ENCODE measurements at regions not wholly inside any gene's neighbourhood (a gene's known extent, or its start where the extent isn't known, plus 50 kb on each side); places are given as distances from the start of the nearest gene placed in this dataset.

DNA sequence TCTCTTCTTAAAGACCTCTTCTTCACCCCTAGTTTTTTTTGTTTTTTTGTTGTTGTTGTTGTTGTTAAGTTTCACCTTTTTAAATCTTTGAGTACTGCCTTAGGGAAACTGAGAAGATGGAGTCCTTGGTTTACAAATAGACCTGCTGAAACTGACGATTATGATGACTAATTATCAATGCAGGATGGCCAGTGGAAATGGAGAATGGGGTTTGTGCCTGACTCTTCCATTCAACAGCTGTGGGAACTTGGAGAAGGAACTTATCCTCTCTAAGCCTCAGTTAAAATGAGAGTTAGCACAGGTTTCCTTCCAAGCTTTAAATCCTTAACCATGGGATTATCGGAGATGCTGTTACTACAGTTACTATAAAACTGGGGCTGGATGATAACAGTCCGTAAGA, 66.7 kb upstream of the PNMA1 start:
- DNase-seq = no peak

DNA sequence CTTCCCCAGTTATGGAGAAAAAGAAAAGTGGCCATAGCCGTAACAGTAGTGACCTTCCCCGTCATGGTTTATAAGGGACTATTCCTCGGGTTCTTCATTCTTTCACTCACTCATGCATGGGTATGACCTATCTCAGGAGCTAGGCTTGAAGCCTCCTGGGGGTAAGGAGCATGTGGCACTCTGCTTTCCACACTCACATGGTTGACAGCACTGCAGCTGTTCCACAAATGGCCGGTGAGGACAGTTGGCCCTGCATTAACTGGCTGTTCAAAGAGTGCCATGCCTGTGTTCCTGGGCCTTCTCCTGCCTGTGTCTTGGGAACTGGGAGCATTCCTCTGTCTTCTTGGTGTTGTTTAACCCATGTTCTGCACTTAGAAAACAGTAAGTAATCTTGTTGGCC, 66.2 kb upstream of the PNMA1 start:
- no peak for DNase-seq

DNA sequence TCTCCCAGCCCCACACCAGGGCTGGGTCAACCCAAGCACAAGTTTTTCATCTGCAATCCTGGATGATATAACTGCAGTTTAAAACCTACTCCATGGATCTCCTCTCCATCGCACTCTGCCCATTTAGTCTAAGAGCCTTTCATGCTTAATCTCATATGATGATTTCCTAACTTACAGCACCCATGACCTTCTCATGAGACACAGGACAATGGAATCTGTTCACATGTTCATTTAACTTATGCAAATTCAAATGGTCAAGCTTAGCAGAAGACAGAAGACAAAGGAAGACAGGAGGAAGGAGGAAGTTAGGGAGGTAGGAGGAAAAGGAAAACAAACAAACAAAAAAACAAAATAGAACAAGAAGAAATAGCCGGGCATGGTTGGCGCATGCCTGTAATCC, 64.6 kb upstream of the PNMA1 start:
- no peak for DNase-seq

GRCh38 chr14:73777420-73777819, 63.2 kb upstream of the PNMA1 start:
- peak; percentile 56 for DNase-seq

DNA sequence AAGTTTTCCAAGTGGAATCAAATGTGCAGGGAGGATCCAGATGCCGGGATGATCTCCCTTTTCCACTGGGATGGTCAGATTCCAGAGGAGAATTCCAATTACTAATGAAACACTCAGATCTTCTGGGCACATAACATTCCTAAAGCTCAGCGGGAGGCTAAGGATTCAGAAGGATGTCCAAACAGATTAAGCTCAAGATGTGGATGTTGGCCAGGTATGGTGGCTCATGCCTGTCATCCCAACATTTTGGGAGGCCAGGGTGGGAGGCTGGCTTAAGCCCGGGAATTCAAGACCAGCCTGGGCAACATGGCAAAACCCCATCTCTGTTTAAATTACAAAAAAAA, 62.0 kb upstream of the PNMA1 start:
- no peak for DNase-seq

GRCh38 chr14:73775339-73776193, 61.4 kb upstream of the PNMA1 start:
- peak; percentile 11 for DNase-seq

DNA sequence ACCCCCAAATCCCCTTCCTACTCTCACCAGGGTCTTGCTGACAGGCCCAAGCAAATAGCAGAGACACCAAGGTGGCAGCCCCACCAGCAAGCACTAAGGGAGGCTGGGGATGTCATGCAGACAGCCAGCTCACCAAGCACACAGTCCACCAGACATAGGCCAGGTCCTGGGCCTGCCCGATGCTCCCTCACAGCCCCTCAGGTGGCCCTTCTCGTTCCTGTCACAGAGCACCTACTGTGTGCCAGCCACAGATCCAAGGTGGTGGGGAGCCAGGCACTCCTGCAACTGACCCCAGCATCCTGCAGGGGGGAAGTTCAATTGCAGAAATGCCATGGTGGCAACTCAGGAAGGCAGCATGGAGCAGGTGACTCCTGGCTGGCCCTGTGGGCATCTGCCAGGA, 60.5 kb upstream of the PNMA1 start:
- no peak for DNase-seq

DNA sequence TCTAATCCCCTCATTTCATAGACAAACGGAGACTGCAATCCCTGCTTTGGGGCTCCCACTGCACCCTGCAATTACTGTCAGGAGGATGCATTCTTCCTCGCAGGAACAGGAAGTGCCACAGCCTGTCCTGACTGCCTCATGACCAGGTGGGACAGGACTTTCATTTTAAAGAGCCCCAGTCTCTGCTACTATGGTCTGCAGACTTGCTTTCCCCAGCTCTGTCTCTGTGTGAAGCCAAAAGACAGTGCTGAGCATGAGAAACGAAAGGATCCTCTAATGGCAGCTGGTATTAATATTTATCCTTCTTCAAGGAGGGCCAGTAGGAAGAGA, 60.0 kb upstream of the PNMA1 start:
- peak; percentile 41 for DNase-seq

- DNase-seq = no peak
These were observed 59.5 kb upstream of the PNMA1 start for GRCh38 chr14:73773441-73774240.

- DNase-seq = peak; percentile 99
These were observed 57.9 kb upstream of the PNMA1 start for GRCh38 chr14:73771848-73772638.

DNA sequence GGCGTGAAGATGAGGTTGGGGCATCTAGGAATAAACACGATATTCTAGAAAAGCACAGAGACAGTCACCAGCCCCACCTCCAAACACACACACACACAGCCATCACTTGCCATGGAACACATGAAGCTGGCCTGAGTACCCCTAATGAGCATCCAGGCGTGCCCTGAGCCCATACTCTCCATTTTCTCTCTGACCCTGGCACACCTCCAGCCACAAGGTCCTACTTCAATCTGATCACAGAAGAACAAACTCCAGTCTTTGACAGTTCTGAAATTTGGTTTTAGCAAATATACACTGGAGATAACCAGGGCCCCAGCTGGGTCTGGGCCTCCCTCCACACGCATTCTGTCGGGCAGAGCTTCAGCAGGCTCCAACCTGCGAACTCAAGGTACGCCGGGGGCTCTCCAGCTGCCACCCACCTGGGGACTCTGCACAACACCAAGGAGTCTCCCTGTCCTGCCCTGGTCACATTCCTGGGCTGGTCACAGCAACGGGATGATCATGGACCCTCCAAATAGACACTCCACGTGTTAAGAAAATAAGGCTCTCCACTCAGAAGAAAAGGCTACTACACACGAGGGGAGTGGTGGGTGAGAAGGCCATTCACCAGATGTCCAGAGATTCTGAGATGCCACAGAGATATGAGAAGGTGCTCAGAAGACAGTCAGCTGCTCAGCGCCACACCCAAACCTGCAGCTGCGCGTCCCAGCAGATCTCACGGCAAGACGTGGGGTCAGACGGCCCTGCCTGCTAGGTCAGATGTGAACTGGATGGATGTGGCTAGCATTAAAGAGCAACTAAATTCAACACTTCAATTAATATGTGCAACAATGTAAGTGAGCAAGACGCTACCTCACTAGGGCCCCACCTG, 57.0 kb upstream of the PNMA1 start:
- no peak for DNase-seq

DNA sequence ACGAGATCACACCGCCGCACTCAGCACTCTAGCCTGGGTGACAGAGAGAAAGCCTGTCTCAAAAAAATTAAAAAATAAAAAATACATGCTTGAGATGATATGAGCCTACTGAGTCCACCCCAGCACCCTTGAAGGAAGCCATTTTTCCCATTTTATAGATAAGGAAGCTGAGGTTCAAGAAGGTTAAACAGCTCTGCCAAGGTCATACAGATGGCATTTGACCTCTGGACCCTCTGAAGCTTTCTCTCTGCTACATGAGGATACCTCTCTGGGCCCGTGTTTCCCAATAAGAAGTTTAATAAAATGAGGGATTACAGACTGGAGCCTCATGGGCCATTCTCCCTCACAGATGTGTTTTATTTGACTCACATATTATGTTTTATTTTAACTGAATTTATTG, 53.9 kb upstream of the PNMA1 start:
- no peak for DNase-seq

- peak; percentile 60 for DNase-seq
These were observed 50.5 kb upstream of the PNMA1 start for GRCh38 chr14:73764406-73765280.

Measured in NCI-H69 (cell line).